Endothelial cell of hepatic sinusoid (primary cell): ENCODE measurements at regions not wholly inside any gene's neighbourhood (a gene's known extent, or its start where the extent isn't known, plus 50 kb on each side); places are given as distances from the start of the nearest gene placed in this dataset.
"Not testable (repeated sequence)": the region's sequence is repeated elsewhere in the genome, so short reads cannot be mapped to it uniquely, and the experiment has no call there.

Experiments
- in situ Hi-C: cut with HindIII; loops from 2 replicates; pipeline ENCODE4 v1.10.0; 2017; ENCODE audit warnings: low sequenced_read_pairs

DNA sequence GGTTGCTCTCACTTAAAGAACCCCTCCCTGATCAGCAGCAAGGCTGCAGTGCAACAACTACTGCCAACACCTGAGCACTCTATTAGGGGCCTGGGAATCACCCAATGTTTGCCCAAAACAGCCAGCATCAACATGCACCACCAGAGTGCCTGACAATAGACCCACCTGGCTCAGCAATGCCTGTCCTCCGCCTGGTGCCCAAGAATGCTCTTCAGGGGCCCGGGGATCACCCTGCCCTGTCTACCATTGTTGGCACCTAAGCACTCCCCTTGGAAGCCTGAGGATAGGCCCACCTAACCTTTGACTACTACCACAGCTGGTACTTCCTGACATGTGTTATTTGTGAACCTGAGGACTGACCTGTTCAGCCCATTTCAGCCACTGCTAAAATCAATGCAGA is 1363.1 kb upstream of the PRR20A start:
- in situ Hi-C loops: no loop called here

- in situ Hi-C loops: no loop called here
Measured at GRCh38 chr13:55783841-55784240, 1356.9 kb upstream of the PRR20A start.

DNA sequence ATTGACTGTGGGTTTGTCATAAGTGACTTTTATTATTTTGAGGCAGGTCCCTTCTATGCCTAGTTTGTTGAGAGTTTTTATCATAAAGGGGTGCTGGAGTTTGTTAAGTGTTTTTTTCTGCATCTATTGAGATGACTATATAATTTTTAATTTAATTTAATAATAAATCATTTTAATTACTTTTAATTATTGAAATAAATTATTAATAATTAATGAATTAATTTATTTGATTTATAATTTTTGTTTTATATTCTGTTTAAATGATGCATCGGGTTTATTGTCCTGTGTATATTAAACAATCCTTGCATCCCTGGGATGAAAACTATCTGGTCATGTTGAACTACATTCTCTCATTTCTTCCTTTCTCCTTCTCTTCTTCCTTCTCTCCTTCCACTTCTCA is 1352.2 kb upstream of the PRR20A start:
- in situ Hi-C loops: no loop called here

- in situ Hi-C loops: no loop called here
Measured at GRCh38 chr13:55792544-55793193, 1348.0 kb upstream of the PRR20A start.

DNA sequence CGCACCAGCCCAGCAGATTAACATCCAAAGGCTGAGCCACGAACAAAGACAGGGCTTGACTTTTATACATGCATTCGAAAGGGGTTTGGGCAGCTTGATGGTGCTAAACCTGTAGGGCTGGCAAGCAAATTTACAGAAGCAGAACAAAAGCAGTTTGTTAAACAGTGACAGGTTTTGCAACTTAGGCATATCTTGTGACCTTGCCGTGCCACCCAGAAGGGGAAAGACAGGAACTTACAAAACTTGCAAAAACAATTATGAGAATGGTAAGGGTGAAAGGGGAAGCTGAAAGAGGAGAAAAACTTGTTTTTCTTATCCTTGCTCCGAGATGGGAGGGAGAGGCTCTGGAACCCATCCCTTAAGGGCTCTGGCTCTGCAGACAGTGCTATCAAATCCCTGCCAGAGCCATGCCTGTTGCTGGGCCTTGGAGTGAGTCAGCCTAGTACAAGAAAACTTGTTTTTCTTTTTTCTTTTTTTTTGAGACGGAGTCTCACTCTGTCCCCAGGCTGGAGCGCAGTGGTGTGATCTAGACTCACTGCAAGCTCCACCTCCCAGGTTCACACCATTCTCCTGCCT is 1325.2 kb upstream of the PRR20A start:
- in situ Hi-C loops: no loop called here

GRCh38 chr13:55816976-55817601 is 1323.6 kb upstream of the PRR20A start:
- in situ Hi-C loops: no loop called here

DNA sequence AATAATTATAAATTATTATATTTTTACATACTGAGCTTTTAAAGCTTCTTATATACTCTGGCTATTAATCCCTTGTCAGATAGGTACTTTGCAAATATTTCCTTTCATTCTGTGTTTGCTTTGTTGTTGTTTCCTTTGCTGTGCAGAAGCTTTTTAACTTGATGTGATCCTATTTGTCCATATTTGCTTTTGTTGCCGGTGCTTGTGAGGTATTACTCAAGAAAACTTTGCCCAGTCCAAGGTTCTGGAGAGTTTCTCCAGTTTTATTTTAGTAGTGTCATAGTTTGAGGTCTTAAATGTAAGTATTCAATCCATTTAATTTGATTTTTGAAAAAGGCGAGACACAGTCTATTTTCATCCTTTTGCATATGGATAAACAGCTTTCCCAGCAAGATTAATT is 1319.9 kb upstream of the PRR20A start:
- in situ Hi-C loops: no loop called here

DNA sequence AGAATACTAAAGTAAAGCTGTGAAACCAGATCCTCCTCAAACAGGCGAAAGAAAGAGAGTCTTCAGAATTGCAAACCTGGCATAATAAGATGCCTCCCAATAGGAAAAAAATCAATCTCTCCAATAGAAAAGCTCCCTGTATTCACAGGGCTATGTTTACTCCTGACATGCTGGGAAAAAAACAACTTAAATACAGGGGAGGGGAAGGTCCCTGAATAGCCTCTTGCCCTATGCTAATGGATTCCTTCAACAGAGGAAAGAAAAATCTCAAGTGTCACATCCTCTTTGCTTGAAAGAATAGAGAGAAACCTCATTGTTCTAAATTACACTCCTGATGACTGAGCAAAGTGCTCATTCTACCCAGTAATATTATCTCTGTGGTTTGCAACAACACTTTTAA is 1271.1 kb upstream of the PRR20A start:
- in situ Hi-C loops: no loop called here

GRCh38 chr13:55887561-55887960 is 1253.2 kb upstream of the PRR20A start:
- in situ Hi-C loops: no loop called here

DNA sequence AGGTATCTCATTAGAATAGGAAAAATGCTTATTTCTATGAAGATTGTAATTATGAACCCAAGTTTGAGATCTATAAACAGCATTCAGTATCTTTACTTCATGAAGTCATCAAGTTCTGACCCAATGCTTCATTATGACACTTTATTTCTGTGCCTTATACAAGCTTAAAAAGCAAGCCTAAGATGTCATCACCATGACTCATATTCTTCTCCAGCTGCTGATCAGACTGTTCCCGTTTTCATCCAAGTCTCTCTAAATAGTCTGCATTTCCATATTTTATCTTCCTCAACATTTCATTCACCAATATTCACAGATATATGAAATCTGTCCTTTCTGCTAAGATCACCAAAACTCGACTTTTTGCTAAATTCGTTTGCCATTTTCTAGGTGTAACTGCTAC is 1247.2 kb upstream of the PRR20A start:
- in situ Hi-C loops: no loop called here

DNA sequence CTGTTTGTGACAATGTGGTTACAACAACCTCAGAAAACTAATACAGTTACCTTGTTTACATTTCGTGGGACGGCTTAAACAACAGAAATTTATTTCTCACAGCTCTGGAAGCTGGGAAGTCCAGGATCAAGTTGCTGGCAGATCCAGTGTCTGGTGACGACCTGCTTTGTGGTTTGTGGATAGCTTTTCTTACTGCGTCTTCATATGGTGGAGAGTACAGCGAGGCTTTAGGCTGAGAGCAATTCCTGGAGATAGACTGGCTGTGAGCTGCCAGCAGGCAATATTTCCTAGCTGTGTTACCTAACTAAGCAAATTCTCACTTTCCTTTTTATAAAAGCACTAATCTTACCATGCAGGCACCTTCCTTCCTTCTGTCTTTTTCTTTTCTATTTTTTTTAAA is 1203.5 kb upstream of the PRR20A start:
- in situ Hi-C loops: no loop called here

- in situ Hi-C loops: no loop called here
Measured at GRCh38 chr13:55948175-55948574, 1192.5 kb upstream of the PRR20A start.

DNA sequence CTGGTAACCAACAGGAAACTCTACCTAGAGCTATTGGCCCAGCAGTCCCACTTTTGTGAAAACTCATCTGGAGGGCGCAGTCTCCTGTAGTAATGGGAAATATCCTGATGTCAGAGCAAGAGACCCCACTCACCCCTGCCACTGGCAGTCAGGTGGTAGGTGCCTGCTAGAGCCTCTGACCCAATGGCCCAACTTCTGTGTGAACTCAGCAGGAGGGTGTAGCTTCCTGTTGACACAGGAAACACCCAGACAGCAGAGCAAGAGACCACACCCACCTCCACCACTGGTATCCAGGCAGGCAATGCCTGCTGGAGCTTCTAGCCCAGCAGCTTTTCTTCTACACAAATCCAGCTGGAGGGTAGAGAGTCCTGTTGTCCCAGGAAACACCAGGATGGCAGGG is 1176.8 kb upstream of the PRR20A start:
- in situ Hi-C loops: no loop called here

DNA sequence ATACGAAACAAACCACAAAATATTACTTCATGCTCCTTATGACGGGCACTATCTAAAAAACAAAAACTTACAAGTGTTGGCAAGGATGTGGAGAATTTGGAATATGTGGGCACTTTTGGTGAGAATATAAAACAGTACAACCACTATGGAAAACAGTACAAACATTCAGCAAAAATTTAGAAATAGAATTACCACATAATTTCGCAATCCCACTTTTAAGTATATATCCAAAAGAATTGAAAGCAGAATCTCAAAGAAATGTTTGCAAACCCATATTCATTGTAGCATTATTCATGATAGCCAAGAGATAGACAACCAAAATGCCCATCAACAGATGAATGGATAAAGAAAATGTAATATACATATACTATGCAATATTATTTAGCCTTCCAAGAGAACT is 1173.7 kb upstream of the PRR20A start:
- in situ Hi-C loops: no loop called here

GRCh38 chr13:55977436-55977835 is 1163.3 kb upstream of the PRR20A start:
- in situ Hi-C loops: no loop called here

DNA sequence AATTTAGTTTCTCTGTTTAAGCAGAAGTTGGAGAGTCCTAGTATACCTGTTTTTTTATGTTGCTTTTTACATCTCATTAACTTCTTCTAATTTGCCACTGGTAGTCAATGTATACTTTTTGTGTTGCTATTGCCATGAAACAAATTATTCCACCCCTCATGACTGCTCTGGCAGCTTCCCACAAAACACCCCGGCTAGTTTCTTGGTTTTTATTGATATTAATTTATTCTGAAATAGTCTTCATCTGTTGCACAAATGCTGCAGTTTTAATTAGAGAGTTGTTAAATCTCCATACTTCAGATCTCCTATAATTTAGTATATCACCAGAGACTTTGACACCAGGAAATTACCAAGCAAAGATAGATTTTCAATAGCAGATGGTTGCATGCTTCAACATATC is 1159.3 kb upstream of the PRR20A start:
- in situ Hi-C loops: no loop called here

DNA sequence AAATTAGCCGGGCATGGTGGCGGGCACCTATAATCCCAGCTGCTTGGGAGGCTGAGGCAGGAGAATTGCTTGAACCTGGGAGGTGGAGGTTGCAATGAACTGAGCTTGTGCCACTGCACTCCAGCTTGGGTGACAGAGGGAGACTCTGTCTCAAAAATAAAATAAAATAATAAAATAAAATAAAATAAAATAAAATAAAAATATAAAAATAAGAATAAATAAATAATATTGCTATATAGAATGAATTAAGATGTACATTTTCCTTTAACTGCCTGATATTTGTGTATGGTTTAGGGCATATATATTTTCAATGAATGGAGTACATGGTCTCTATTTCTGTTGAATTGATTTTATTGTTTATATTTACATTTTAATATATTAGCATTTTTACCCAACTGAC is 1156.7 kb upstream of the PRR20A start:
- in situ Hi-C loops: not testable (repeated sequence)

DNA sequence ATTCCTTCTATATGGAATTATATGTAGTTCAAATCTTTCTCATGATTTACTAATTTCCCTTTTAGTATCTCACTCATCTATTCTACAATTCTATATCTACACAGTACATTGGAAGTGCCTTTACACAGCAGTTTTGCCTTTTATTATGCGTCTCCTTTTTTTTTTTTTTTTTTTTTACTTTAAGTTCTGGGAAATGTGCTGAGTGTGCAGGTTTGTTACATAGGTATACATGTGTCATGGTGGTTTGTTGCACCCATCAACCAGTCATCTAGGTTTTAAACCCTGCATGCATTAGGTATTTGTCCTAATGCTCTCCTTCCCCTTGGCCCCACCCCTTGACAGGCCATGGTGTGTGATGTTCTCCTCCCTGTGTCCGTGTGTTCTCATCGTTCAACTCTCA is 1150.1 kb upstream of the PRR20A start:
- in situ Hi-C loops: no loop called here

DNA sequence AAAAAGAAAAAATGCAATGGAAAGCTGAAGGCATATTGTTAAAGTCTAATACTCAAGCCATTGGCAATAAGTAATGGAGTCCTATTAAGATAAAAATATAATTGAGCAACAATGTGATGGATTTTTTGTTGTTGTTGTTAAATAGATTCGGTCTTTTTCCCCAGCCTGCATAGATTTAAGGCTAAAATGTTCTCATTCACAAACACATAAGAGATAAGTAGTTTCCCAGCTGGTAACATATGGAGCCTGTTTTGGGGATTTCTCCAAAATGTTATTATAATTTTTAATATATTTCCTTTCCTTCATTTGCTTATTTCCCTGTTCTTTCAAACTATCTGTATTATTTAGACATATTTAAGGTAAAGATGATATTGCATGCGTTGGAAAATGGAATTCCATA is 1149.1 kb upstream of the PRR20A start:
- in situ Hi-C loops: no loop called here

- in situ Hi-C loops: no loop called here
Measured at GRCh38 chr13:55992145-55992544, 1148.6 kb upstream of the PRR20A start.

- in situ Hi-C loops: no loop called here
Measured at GRCh38 chr13:55999709-56000108, 1141.0 kb upstream of the PRR20A start.

DNA sequence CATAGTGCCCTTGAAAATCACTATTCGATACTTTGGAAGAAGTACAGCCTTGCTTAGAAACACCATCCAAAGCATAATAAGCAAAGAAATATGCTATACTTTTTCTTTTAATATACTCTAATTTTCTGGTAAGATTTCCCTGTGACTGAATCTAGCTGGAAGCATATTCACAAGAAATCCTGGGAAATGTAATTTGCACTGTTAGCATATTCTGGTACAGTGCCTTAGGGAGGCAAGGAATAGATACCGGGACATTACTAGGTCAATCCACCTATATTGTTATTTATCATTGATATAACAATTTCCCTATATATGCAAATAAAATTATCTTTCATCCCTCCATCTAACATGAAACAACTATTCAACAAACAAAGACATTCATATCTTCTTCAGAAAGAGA is 1131.3 kb upstream of the PRR20A start:
- in situ Hi-C loops: no loop called here

DNA sequence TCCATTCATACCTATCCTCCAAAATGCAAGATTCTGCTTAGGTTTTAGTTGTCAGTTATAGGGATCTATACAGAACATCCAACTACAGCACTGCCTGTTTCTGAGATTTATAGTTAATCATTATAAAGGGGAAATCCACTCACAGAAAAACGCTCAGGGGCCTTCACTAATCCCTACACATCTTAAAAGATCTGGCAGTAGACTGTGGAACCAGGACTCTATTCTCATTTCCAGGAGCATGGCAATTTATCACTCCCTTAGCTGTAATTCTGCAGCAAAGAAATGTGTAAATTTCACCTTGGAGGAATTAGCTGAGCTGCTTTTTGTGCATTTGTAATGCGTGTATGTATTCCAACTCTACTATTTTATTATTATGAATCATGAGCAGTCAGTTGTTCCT is 1128.1 kb upstream of the PRR20A start:
- in situ Hi-C loops: no loop called here
